Lower lobe of right lung (tissue), 2 donors: ENCODE measurements at regions not wholly inside any gene's neighbourhood (a gene's known extent, or its start where the extent isn't known, plus 50 kb on each side); places are given as distances from the start of the nearest gene placed in this dataset.

Experiments
- ATAC-seq, 2 donors: fragments of 200-7000 bp; cut with Tn5 transposase; one replicate each; pipeline ENCODE4 v1.9.1; 2020 to 2022; ENCODE audit warnings: mild to moderate bottlenecking in 2 of 2, moderate library complexity in 2 of 2
- DNase-seq: peaks from one replicate; pipeline ENCODE4 v3.0.0-alpha.2; 2020
- H3K27ac ChIP-seq: fragments of 200-600 bp; one replicate; pipeline ENCODE4 v1.8.0; 2022
- H3K27me3 ChIP-seq: fragments of 200-600 bp; one replicate; pipeline ENCODE4 v1.8.0; 2022; ENCODE audit warnings: low read depth
- H3K36me3 ChIP-seq: fragments of 200-600 bp; one replicate; pipeline ENCODE4 v1.8.0; 2022; ENCODE audit warnings: mild to moderate bottlenecking
- H3K4me1 ChIP-seq: fragments of 200-600 bp; one replicate; pipeline ENCODE4 v1.8.0; 2022
- H3K4me3 ChIP-seq: fragments of 200-600 bp; one replicate; pipeline ENCODE4 v1.8.0; 2022; ENCODE audit warnings: mild to moderate bottlenecking
- H3K9me3 ChIP-seq: fragments of 200-600 bp; one replicate; pipeline ENCODE4 v1.8.0; 2022
- CTCF ChIP-seq: fragments of 200-600 bp; IDR thresholded peaks from one replicate; pipeline ENCODE4 v1.8.0; 2022; ENCODE audit warnings: antibody characterized with exemption, mild to moderate bottlenecking
- intact Hi-C: fragments of 100-400 bp; cut with DNase I; formaldehyde crosslinking; loops from one replicate; pipeline ENCODE4 v1.11.0; 2022
- donor health status: DM: no; HTN: yes; CAD: no; lungs with severe emphysema.

- intact Hi-C loops = no loop called here
- no peak for TF ChIP-seq CTCF
- H3K27ac ChIP-seq = no peak overlapping the region
- no peaks in the 10 kb centered on the region for H3K36me3 ChIP-seq
- no peaks in the 10 kb centered on the region for H3K4me1 ChIP-seq
- H3K4me3 ChIP-seq = no peak overlapping the region
- DNase-seq (no peak), ATAC-seq (no peak)
- no peaks in the 10 kb centered on the region for H3K9me3 ChIP-seq
- H3K27me3 ChIP-seq = no peaks in the 10 kb centered on the region
Measured at GRCh38 chr11:106378513-106379179, 301.2 kb downstream of the AASDHPPT start.

GRCh38 chr11:106379265-106379664 is 301.8 kb downstream of the AASDHPPT start:
- Histone ChIP-seq H3K9me3 (no peaks in the 10 kb centered on the region), H3K4me3 (no peak overlapping the region), H3K4me1 (no peaks in the 10 kb centered on the region), H3K27ac (no peak overlapping the region), H3K36me3 (no peaks in the 10 kb centered on the region), H3K27me3 (no peaks in the 10 kb centered on the region)
- no peak for DNase-seq
- intact Hi-C loops = no loop called here
- no peak for ATAC-seq
- no peak for TF ChIP-seq CTCF

GRCh38 chr11:106379712-106380111 is 302.2 kb downstream of the AASDHPPT start:
- DNase-seq (no peak), ATAC-seq (no peak)
- H3K9me3 ChIP-seq = no peaks in the 10 kb centered on the region
- H3K27ac ChIP-seq = no peak overlapping the region
- H3K4me3 ChIP-seq = no peak overlapping the region
- TF ChIP-seq CTCF = no peak
- H3K36me3 ChIP-seq = no peaks in the 10 kb centered on the region
- intact Hi-C loops = no loop called here
- H3K4me1 ChIP-seq = no peaks in the 10 kb centered on the region
- H3K27me3 ChIP-seq = no peaks in the 10 kb centered on the region

- Histone ChIP-seq H3K27me3 (no peaks in the 10 kb centered on the region), H3K9me3 (no peaks in the 10 kb centered on the region), H3K27ac (no peak overlapping the region), H3K36me3 (no peaks in the 10 kb centered on the region), H3K4me3 (no peak overlapping the region), H3K4me1 (no peaks in the 10 kb centered on the region)
- no peak for TF ChIP-seq CTCF
- intact Hi-C loops = no loop called here
- ATAC-seq (no peak), DNase-seq (no peak)
Measured at GRCh38 chr11:106381895-106382294, 304.4 kb downstream of the AASDHPPT start.

GRCh38 chr11:106384429-106384828 is 307.0 kb downstream of the AASDHPPT start:
- Histone ChIP-seq H3K9me3 (no peaks in the 10 kb centered on the region), H3K4me3 (no peak overlapping the region), H3K27ac (no peak overlapping the region), H3K4me1 (no peaks in the 10 kb centered on the region), H3K27me3 (no peaks in the 10 kb centered on the region), H3K36me3 (no peaks in the 10 kb centered on the region)
- TF ChIP-seq CTCF = no peak
- intact Hi-C loops = no loop called here
- DNase-seq (no peak), ATAC-seq (no peak)
